PFSK-1 (cell line): ENCODE measurements at regions not wholly inside any gene's neighbourhood (a gene's known extent, or its start where the extent isn't known, plus 50 kb on each side); places are given as distances from the start of the nearest gene placed in this dataset.

ENCODE experiments used
- FOXP2 ChIP-seq: optimal IDR thresholded peaks from 2 replicates; pipeline ENCODE3; 2011; ENCODE audit warnings: borderline replicate concordance, control low read depth, inconsistent platforms; ENCODE audit not compliant: insufficient read depth; ENCODE audit errors: extremely low read length, extremely low read depth
- POLR2AphosphoS5 ChIP-seq: IDR thresholded peaks from 2 replicates; pipeline ENCODE4 v1.6.1; 2012; ENCODE audit warnings: low read depth, mild to moderate bottlenecking, control low read depth, low read length, moderate library complexity
- REST ChIP-seq, 2 experiments: IDR thresholded peaks; 2 replicates each; pipeline versions ENCODE4 v1.6.1 to v1.8.0; 2011 to 2012; ENCODE audit warnings: low read depth in 2 of 2, low read length in 2 of 2, control low read depth in 1 of 2, inconsistent platforms in 1 of 2, mild to moderate bottlenecking in 1 of 2, moderate library complexity in 1 of 2; ENCODE audit not compliant: insufficient read depth in 1 of 2
- SIN3A ChIP-seq: IDR thresholded peaks from 2 replicates; pipeline ENCODE4 v1.6.1; 2012; ENCODE audit warnings: mild to moderate bottlenecking, low read length, moderate library complexity, borderline replicate concordance; ENCODE audit not compliant: insufficient read depth
- TAF1 ChIP-seq: IDR thresholded peaks from 2 replicates; pipeline ENCODE4 v1.6.1; 2012; ENCODE audit warnings: low read length, control low read depth, borderline replicate concordance; ENCODE audit not compliant: insufficient read depth

GRCh38 chr17:53033297-53033696 lies 789.4 kb upstream of the KIF2B start:
- TF ChIP-seq POLR2AphosphoS5 (no peak), REST (IDR thresholded peaks at IDR 0.05; ENCODE audit: insufficient read depth in 1 of 2, low read depth in 2 of 2, low read length in 2 of 2) (no peak), FOXP2 (no peak), TAF1 (no peak), SIN3A (no peak)
